Upper lobe of right lung (tissue), 1 donor: ENCODE measurements at regions not wholly inside any gene's neighbourhood (a gene's known extent, or its start where the extent isn't known, plus 50 kb on each side); places are given as distances from the start of the nearest gene placed in this dataset.

ENCODE experiments used
- ATAC-seq: fragments of 200-7000 bp; cut with Tn5 transposase; one replicate; pipeline ENCODE4 v1.9.1; 2020; ENCODE audit warnings: mild to moderate bottlenecking, moderate library complexity
- DNase-seq: peaks from one replicate; pipeline ENCODE4 v3.0.0-alpha.2; 2020
- H3K27ac ChIP-seq: fragments of 200-600 bp; one replicate; pipeline ENCODE4 v1.8.0; 2022
- H3K27me3 ChIP-seq: fragments of 200-600 bp; one replicate; pipeline ENCODE4 v1.8.0; 2022; ENCODE audit warnings: mild to moderate bottlenecking
- H3K36me3 ChIP-seq: fragments of 200-600 bp; one replicate; pipeline ENCODE4 v1.8.0; 2022
- H3K4me1 ChIP-seq: fragments of 200-600 bp; one replicate; pipeline ENCODE4 v1.8.0; 2022
- H3K4me3 ChIP-seq: fragments of 200-600 bp; one replicate; pipeline ENCODE4 v1.8.0; 2022; ENCODE audit warnings: mild to moderate bottlenecking
- H3K9me3 ChIP-seq: fragments of 200-600 bp; one replicate; pipeline ENCODE4 v1.8.0; 2022
- CTCF ChIP-seq: fragments of 200-600 bp; IDR thresholded peaks from one replicate; pipeline ENCODE4 v1.8.0; 2022; ENCODE audit warnings: antibody characterized with exemption
- intact Hi-C: fragments of 100-400 bp; cut with DNase I; formaldehyde crosslinking; loops from one replicate; pipeline ENCODE4 v1.11.0; 2022
- donor health status: DM: no; HTN: yes; CAD: no; lungs with severe emphysema.

- no peak for TF ChIP-seq CTCF
- Histone ChIP-seq H3K36me3 (no peaks in the 10 kb centered on the region), H3K27ac (no peak overlapping the region), H3K27me3 (no peaks in the 10 kb centered on the region), H3K4me1 (no peaks in the 10 kb centered on the region), H3K9me3 (no peaks in the 10 kb centered on the region), H3K4me3 (no peak overlapping the region)
- ATAC-seq (no peak), DNase-seq (no peak)
- intact Hi-C loops, result no loop called here
These were observed 374.5 kb upstream of the MON1B start for GRCh38 chr16:76816475-76816874.

GRCh38 chr16:76818606-76819181 is 372.3 kb upstream of the MON1B start:
- H3K27me3 ChIP-seq, result no peaks in the 10 kb centered on the region
- ATAC-seq (no peak), DNase-seq (no peak)
- no peak for TF ChIP-seq CTCF
- H3K9me3 ChIP-seq, result no peaks in the 10 kb centered on the region
- H3K36me3 ChIP-seq, result no peaks in the 10 kb centered on the region
- no peak overlapping the region for H3K4me3 ChIP-seq
- no peaks in the 10 kb centered on the region for H3K4me1 ChIP-seq
- no peak overlapping the region for H3K27ac ChIP-seq
- intact Hi-C loops, result no loop called here

DNA sequence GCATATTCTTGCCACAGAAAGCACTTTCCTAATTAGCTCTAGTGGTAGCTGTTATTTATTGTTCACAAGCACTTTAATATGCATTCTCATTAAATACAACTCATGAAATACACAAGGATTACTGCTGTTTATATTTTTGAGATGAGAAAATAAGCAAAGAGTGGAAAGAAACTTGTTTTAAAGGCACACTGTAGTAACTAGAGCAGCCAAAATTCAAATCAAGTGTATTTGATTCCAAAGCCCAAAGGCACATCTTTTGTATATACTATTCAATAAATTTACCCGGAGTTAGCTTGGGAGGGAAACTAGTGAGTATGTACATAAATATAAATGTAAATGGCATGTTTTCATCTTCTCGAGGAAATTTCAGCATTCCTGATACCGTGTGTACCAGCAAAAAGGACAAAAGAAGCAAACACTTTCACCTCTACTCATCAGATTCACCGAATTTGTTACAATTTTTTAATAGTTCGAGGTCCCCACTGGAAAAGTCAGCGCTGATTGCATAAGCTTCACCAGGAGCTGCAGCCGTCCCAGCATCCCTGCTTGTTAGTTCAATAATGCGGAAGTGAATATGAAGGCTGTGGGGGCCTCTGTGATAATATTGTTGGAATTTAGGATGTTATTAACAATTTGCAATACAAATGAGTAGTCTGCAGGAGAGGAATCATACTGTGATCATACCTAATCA is 371.6 kb upstream of the MON1B start:
- DNase-seq (no peak), ATAC-seq (no peak)
- no peaks in the 10 kb centered on the region for H3K9me3 ChIP-seq
- TF ChIP-seq CTCF, result no peak
- H3K27ac ChIP-seq, result no peak overlapping the region
- H3K4me1 ChIP-seq, result no peaks in the 10 kb centered on the region
- no peak overlapping the region for H3K4me3 ChIP-seq
- H3K27me3 ChIP-seq, result no peaks in the 10 kb centered on the region
- H3K36me3 ChIP-seq, result no peaks in the 10 kb centered on the region
- intact Hi-C loops, result no loop called here

GRCh38 chr16:76824221-76824620 is 366.8 kb upstream of the MON1B start:
- intact Hi-C loops, result no loop called here
- H3K4me1 ChIP-seq, result no peaks in the 10 kb centered on the region
- no peaks in the 10 kb centered on the region for H3K27me3 ChIP-seq
- no peak overlapping the region for H3K4me3 ChIP-seq
- no peak for TF ChIP-seq CTCF
- H3K36me3 ChIP-seq, result no peaks in the 10 kb centered on the region
- no peak for ATAC-seq
- H3K9me3 ChIP-seq, result no peaks in the 10 kb centered on the region
- H3K27ac ChIP-seq, result no peak overlapping the region
- no peak for DNase-seq

DNA sequence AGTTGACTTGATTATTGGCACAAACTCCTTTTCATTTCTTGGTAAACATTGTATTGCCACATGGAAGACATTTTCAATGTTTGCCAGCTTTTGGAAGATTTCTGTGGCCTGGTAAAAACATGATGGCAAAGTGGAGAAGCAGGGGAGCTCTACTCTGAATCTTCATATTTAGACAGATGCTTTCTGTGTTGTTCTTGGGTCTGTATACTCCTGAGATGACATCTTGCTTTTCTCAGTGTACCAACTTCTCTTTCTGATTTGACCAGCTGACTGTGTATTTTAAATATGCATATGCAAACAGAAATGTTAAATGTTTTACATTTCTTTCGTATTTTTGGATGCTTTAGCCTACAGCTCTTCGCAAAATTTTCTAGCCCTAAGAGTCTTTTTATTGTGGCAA is 366.2 kb upstream of the MON1B start:
- intact Hi-C loops, result no loop called here
- no peak for TF ChIP-seq CTCF
- Histone ChIP-seq H3K4me3 (no peak overlapping the region), H3K4me1 (no peaks in the 10 kb centered on the region), H3K27me3 (no peaks in the 10 kb centered on the region), H3K36me3 (no peaks in the 10 kb centered on the region), H3K9me3 (no peaks in the 10 kb centered on the region), H3K27ac (no peak overlapping the region)
- DNase-seq (no peak), ATAC-seq (no peak)
